HG03196 (cell line): ENCODE measurements at regions not wholly inside any gene's neighbourhood (a gene's known extent, or its start where the extent isn't known, plus 50 kb on each side); places are given as distances from the start of the nearest gene placed in this dataset.

Experiments
- ATAC-seq: cut with Tn5 transposase; IDR thresholded peaks from one replicate; pipeline ENCODE4 v1.9.1; 2021; ENCODE audit not compliant: unreplicated experiment

DNA sequence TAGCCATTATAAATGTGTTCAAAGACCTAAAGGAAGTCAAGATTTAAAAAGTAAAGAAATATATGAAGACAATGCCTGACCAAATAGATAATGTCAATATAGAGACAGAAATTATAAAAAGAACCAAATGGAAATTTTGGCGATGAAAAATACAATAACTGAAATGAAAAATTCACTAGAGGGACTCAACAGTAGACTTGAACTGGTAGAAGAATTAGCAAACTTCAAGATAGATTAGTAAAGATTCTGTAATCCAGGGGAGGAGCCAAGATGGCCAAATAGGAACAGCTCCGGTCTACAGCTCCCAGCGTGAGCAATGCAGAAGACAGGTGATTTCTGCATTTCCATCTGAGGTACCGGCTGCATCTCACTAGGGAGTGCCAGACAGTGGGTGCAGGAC lies 433.2 kb downstream of the HINT1 start:
- no peak for ATAC-seq

- no peak for ATAC-seq
Measured at GRCh38 chr5:130729541-130729940, 435.5 kb downstream of the HINT1 start.

GRCh38 chr5:130727830-130728229 lies 437.2 kb downstream of the HINT1 start:
- no peak for ATAC-seq

- no peak for ATAC-seq
Measured at GRCh38 chr5:130724658-130725057, 440.4 kb downstream of the HINT1 start.

DNA sequence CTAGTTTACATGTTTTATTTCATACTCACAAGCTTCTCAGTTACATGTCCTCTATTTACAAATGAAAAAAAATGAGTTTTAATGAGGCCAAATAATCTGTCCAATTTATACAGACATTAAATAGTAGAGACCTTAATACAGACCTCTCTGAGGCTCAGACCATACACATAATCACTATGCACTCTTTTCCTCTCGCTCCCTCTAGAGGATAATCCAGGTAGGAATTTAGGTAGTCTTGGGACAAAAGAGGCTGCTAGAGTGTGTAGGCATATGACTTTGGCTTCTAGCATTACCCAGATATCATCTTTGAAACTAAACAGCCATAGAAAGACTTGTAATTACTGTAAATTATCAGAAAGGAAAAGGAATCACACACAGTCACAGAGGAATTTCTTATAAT lies 444.7 kb downstream of the HINT1 start:
- no peak for ATAC-seq

DNA sequence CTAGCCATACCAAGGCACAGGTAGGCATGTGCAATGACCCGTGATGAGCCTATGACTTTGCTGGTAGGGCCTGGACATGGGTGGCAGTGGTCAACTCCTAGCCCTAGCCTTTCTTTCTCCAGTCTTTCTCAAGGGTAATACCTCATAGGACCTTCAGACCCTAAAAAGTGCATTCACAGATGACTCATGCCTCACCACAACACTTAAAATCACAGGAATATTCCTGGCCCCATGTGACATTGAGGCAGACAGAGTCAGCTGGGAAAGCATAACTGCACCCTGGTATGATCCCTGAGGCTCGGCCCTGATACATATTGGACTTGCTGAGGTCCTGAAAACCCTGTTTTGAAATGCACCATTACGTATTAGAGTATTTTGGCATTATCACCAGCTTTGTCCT lies 449.5 kb downstream of the HINT1 start:
- ATAC-seq, result no peak

GRCh38 chr5:130714200-130714599 lies 450.9 kb downstream of the HINT1 start:
- no peak for ATAC-seq

GRCh38 chr5:130712324-130712723 lies 452.7 kb downstream of the HINT1 start:
- no peak for ATAC-seq

- ATAC-seq, result no peak
Measured at GRCh38 chr5:130710596-130710995, 454.5 kb downstream of the HINT1 start.

- ATAC-seq, result no peak
Measured at GRCh38 chr5:130708754-130709153, 456.3 kb downstream of the HINT1 start.

- ATAC-seq, result no peak
Measured at GRCh38 chr5:130706696-130707095, 458.4 kb downstream of the HINT1 start.

- no peak for ATAC-seq
Measured at GRCh38 chr5:130705368-130705767, 459.7 kb downstream of the HINT1 start.

DNA sequence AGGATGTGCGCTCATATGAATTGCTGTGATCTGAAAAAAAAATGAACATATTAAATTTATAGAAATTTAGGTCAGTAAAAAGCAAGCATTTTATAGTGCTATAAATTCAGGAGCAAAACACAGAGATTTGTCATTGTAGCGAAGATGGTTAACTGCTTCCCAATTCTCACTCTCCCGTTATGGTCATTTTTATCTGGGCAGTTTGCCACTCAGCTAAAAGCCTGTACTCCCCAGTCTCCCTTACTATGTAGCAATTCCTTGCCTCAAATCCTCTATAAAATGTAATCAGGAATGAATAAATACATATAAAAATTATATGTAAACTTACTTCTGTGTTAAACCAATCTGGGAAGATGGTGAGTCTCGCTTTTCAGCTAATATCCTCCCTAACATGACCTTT lies 471.5 kb downstream of the HINT1 start:
- no peak for ATAC-seq

DNA sequence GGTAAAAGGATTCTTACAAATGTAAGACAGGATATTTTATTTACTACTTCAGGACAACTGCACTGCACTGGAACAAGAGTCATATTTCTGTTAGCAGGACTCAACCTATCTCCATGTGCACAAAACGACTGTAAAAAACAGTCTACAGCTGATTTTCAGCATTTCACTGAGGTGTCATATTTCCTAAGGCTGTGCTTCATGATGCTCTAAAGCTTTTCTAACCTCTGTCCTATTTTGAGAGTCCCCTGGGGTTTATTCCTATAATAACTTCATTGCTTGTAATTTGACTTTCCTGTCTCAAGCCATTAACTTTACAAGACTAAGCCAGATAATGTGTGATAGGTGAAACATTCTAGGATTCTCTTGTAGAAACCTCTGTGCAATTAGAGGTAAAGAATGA lies 472.3 kb downstream of the HINT1 start:
- ATAC-seq, result no peak

DNA sequence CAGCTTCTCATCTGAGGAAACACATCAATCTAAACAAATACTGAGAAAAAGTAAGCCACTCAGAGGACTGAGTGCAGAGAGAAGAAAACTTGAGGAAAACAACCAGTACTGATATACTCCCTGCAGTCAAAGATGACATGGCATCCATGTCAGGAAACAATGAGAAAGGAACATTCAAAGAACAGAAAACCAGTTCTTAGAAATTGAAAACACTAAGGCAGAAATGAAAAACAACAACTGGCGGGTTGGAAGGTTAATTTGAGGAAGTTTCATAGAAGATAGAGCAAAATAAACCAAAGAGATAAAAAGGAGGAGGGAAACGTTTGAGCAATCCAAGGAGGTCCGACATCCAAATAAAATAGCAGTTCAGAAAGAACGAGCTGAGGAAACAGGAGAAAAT lies 475.2 kb downstream of the HINT1 start:
- no peak for ATAC-seq

- no peak for ATAC-seq
Measured at GRCh38 chr5:130687085-130687733, 477.8 kb downstream of the HINT1 start.

- ATAC-seq, result no peak
Measured at GRCh38 chr5:130678637-130679036, 486.4 kb downstream of the HINT1 start.

DNA sequence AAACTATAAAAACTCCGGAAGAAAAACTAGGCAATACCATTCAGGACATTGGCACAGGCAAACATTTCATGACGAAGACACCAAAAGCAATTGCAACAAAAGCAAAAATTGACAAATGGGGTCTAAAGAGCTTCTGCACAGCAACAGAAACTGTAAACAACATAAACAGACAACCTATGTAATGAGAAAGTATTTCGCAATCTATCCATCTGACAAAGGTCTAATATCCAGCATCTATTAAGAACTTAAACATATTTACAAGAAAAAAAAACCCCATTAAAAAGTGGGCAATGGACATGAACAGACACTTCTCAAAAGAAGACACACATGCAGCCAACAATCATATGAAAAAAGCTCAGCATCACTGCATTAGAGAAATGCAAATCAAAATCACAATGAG lies 498.6 kb downstream of the HINT1 start:
- ATAC-seq, result no peak

DNA sequence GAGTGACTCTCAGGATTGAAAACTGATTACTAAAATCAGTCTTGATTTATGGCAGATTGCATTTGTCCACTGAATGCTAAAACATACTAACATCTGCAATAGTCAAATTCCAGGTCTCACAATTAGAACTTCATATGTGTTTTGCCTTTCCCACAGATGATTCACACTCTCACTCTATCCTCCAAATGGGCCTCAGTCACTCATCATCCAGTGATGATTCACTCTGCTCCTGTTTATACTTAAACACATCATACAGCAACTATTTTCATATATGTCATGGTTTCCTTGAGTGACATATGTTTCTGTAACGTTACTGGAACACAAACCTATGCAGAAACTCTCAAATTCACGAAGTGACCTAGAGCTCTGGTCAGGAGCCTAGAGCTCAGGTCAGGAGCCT lies 512.9 kb downstream of the HINT1 start:
- no peak for ATAC-seq

DNA sequence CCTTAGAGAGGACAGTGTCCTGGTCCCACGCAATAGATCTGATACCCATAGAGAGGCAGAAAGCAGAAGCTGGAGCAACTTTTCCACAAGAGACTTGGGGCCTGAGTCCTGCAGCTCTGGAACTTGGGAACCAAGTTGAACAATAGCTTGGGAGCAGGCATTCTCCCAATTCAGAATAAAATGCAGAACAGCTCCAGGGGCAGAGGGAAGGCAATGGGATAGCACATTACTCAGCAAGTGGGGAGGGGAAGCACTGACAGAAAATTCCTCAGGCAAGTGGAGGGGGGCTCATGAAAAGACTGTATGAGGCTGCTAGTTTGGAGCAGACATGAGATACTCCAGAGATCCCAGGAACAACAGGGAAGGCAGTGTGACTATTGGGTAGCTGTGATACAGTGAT lies 513.6 kb downstream of the HINT1 start:
- no peak for ATAC-seq

DNA sequence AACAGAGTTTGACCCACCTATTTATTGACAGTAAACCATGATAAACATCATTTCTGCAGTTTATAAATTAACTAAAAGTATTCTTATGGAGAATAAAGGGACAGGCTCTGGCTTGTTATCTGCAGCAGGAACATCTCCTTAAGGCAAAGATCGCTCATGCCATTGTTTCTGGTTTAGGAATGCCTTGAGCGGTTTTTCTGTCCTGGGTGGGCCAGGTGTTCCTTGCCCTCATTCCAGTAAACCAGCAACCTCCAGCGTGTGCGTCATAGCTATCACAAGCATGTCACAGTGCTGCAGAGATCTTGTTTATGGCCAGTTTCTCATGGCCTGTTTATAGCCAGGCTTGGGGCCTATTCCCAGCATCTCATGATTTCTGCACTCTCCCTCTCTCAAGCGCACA lies 521.7 kb downstream of the HINT1 start:
- no peak for ATAC-seq

DNA sequence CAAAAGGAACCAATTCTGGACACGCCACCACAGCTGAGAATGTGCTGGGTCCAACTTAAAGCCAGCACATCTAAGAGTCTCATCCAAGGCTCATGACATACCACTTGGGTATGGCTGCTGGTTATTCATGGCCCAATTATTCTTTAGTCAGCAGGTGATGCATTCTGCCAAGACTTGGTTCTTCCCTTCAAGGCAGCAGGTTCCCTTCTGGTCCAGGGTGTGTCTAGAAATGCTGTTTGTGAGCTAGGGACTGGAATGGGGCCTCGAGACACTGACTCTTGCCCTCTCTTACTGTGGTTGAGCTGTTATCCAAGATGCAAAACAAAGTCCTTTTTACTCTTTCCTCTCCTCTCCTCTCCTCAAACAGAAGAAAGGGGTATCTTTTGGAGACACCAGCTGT lies 522.6 kb downstream of the HINT1 start:
- ATAC-seq, result no peak

DNA sequence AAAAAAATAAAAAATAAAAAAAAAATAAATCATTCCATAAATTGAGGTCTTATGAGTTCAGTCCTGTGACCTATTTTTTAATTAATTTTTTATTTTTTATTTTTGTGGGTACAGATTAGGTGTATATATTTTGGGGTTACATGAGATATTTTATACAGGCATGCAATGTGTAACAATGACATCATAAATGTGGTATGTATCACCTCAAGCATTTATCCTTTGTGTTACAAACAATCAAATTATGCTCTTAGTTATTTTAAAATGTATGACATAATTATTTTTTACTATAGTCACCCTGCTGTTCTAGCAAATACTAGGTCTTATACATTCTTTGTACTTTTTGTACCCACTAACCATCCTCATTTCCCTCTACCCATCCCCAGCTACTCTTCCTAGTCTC lies 537.9 kb downstream of the HINT1 start:
- ATAC-seq, result no peak

- ATAC-seq, result no peak
Measured at GRCh38 chr5:130624805-130625204, 540.3 kb downstream of the HINT1 start.
